Right lobe of liver (tissue), 4 donors: ENCODE measurements at regions not wholly inside any gene's neighbourhood (a gene's known extent, or its start where the extent isn't known, plus 50 kb on each side); places are given as distances from the start of the nearest gene placed in this dataset.

ENCODE experiments used
- CTCF ChIP-seq, 4 donors: fragments of 200-600 bp in 3 of 4; fragments of 450-650 bp in 1 of 4; IDR thresholded peaks; one replicate each; pipeline versions ENCODE4 v1.5.1 to v1.8.0; 2016 to 2022; ENCODE audit warnings: antibody characterized with exemption in 4 of 4, mild to moderate bottlenecking in 2 of 4
- POLR2A ChIP-seq: fragments of 450-650 bp; IDR thresholded peaks from one replicate; pipeline ENCODE4 v1.6.1; 2017; ENCODE audit warnings: antibody characterized with exemption, mild to moderate bottlenecking
- donor health status: DM: no; HTN: no; CAD: no.
- donor health status: DM: no; HTN: no; CAD: no.
- donor health status: DM: no; HTN: yes; CAD: no.

DNA sequence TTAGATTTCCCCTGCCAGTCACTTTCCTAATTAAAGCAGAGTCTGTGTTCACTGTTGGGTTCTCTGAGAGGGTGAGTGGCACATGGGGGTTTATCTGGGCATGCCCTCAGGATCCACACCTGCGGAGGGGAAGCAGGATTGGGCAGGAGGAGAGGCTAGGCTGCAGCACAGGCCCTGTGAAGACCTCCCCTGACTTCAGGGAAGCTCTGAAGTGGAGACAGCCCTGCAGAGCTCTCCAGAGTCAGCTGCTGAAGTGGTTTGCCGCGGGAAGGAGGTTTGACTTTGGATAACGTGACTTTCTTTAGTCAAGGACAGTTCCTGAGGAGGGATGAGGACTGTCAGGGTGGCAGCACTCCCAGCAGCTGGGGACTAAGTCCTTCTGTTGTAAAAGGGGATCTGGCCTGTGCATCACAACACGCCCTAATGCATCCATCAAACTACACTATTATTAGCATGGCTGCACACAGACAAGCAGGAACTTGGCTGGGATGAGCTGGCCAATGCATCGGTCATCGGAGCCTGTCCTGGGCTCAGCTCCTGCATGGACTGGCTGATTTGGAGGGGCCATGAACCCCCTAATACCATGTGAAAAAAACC, 50.9 kb upstream of the LEP start:
- no peak for TF ChIP-seq CTCF (IDR thresholded peaks at IDR 0.05)
- no peak for TF ChIP-seq POLR2A
